ENCODE measurements at regions not wholly inside any gene's neighbourhood (a gene's known extent, or its start where the extent isn't known, plus 50 kb on each side); places are given as distances from the start of the nearest gene placed in this dataset.

DNA sequence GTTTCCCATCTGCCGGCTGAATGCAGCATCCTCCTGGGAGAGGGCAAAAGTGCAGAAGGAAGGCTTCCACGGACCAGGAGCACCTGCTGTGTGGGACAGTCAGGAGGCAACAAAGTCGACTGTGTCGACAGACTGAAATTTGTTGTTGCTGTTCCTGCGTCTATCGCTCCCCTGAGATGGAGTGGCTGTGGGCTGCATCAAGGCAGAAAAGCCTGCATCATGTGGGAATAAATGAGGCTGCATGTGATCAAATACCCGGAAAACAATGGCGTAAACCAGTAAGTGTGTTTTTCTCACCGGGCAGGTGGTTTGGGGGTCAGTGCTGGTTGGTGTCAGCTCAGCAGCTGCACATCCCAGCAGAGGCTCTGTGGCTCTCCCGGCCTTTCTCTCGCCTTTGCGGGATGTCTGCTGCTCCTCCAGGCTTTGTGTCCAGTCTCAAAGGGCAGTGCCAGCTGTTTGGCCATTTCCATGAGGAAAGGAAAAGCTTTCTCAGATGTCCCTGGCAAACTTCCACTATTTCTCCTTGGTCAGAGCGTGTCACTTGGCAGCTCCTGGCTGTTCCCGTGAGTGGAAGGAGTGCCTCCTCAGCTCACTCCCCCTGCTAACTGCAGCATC, 262.4 kb downstream of the NDUFA10 start:
- TF ChIP-seq ZNF70 (CRISPR knock-in tag; IDR thresholded peaks at IDR 0.05) = no peak
- ATAC-seq = no peak

DNA sequence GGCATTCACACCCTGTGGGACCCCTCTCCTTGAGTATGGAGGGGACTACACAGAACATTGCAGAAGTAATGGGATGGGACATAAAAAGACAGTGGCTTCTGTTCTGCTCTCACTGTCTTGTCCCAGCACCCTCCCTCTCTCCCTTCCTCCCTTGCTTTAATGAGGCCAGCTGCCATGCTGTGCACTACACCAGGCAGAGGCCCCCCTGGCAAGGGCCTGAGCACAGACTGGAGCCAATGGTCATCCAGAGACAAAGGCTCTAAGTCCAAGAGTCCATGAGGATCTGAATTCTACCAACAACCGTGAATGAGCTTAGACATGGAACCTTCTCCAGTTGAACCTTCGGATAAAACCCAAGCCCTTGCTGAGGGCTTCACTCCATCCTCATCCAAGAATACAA, 263.0 kb downstream of the NDUFA10 start:
- TF ChIP-seq RARB (CRISPR knock-in tag; IDR thresholded peaks at IDR 0.05) = no peak
- no peak for TF ChIP-seq SNAI2 (CRISPR knock-in tag; IDR thresholded peaks at IDR 0.05)
- no peak for TF ChIP-seq ZNF8 (CRISPR knock-in tag; IDR thresholded peaks at IDR 0.05)
- TF ChIP-seq OSR1 (CRISPR knock-in tag; IDR thresholded peaks at IDR 0.05) = no peak
- TF ChIP-seq TSHZ2 (CRISPR knock-in tag; IDR thresholded peaks at IDR 0.05) = no peak
- TF ChIP-seq ZFP30 (CRISPR knock-in tag; IDR thresholded peaks at IDR 0.05) = no peak
- no peak for TF ChIP-seq ZFP3 (CRISPR knock-in tag; IDR thresholded peaks at IDR 0.05)
- TF ChIP-seq CSDC2 (CRISPR knock-in tag; IDR thresholded peaks at IDR 0.05) = no peak
- no peak for TF ChIP-seq CSRNP3 (CRISPR knock-in tag; IDR thresholded peaks at IDR 0.05)
- TF ChIP-seq PATZ1 (CRISPR knock-in tag; IDR thresholded peaks at IDR 0.05; ENCODE audit: borderline replicate concordance) = no peak
- no peak for TF ChIP-seq PPARA (CRISPR knock-in tag; IDR thresholded peaks at IDR 0.05; ENCODE audit: borderline replicate concordance)
- no peak for TF ChIP-seq GLIS3 (CRISPR knock-in tag; IDR thresholded peaks at IDR 0.05)
- no peak for ATAC-seq

DNA sequence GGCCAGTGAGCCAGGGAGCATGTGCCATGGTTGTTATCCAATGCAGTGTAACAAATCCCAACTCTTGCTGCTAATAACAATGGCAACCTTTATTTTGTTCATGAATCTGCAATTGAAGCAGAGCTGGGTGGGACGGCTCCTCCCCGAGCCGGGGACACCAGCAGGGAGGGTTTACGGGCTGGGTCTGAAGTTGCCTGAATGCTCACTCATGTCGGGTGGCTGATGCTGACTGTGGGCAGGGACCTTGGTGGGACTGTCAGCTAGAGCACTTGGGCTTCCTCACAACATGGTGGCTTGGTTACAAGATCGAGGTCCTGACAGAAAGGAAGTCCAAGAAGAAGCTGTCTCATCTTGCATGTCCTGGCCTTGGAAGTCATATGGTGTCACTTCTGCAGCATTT, 264.5 kb downstream of the NDUFA10 start:
- ATAC-seq = no peak
- TF ChIP-seq CSRNP3 (CRISPR knock-in tag; IDR thresholded peaks at IDR 0.05) (no peak), GLIS3 (CRISPR knock-in tag; IDR thresholded peaks at IDR 0.05) (no peak), RARB (CRISPR knock-in tag; IDR thresholded peaks at IDR 0.05) (no peak), ZNF565 (CRISPR knock-in tag; conservative IDR thresholded peaks at IDR 0.05; ENCODE audit: low read depth) (no peak), TOX (CRISPR knock-in tag; IDR thresholded peaks at IDR 0.05; ENCODE audit: borderline replicate concordance) (no peak), ISL1 (CRISPR knock-in tag; IDR thresholded peaks at IDR 0.05) (no peak)

- no peak for ATAC-seq
These were observed 266.8 kb downstream of the NDUFA10 start for GRCh38 chr2:239758279-239758877.

More at GRCh38 chr2:239758279-239758877, 266.8 kb downstream of the NDUFA10 start:
- TF ChIP-seq PATZ1 (CRISPR knock-in tag; IDR thresholded peaks at IDR 0.05; ENCODE audit: borderline replicate concordance) (no peak), TSHZ2 (CRISPR knock-in tag; IDR thresholded peaks at IDR 0.05) (no peak), RARB (CRISPR knock-in tag; IDR thresholded peaks at IDR 0.05) (no peak)
